Superior temporal gyrus (tissue), 1 donor: ENCODE measurements at regions not wholly inside any gene's neighbourhood (a gene's known extent, or its start where the extent isn't known, plus 50 kb on each side); places are given as distances from the start of the nearest gene placed in this dataset.

Source experiments
- DNase-seq: peaks from one replicate; pipeline ENCODE4 v3.0.0-alpha.2; 2016; ENCODE audit errors: extremely low spot score

DNA sequence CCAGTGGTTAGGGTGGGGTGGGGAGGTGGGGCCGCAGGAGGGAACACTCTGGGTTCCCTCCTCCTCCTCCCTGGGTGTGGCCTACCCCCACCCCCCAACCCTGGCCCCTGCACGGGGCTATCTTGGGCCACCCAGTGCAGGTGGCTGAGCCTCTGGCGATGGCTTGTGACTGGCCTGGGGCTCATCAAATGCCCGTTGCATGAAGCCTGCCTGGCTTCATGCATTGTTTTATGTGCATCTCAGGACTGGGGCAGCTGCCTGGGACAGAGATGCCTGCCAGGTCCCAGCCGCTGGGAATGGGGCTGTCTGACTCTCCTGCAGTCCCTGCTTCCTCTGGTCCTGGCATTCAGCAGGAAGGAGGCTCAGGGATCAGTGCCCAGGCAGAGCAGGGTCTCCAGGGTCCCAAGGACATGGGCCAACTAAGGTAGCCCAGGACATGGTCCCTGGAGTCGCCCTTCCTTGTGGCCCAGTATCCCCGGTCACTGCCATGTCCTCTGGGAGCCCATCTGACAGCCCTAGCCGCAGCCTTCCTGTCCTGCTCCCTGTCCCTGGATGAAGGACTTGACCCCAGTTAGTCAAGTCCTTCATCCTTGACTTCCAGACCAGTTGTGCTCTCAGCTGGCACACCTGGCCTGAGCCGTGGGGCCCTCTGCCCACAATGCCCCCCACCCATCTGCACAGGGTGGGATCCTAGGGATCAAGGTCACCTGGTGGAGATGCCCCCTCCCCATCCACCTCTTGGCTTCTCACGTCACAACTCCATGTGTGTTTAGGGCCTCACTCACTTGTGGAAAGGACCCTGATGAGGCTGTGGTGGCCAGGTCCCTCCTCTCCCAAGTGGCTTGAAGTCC lies 112.1 kb upstream of the FGF3 start:
- DNase-seq = no peak

- no peak for DNase-seq
These were observed 113.0 kb upstream of the FGF3 start for GRCh38 chr11:69931994-69932910.

GRCh38 chr11:69934861-69935494 lies 115.8 kb upstream of the FGF3 start:
- DNase-seq = no peak

GRCh38 chr11:69935941-69936505 lies 116.8 kb upstream of the FGF3 start:
- DNase-seq = no peak

GRCh38 chr11:69936771-69937170 lies 117.6 kb upstream of the FGF3 start:
- no peak for DNase-seq

DNA sequence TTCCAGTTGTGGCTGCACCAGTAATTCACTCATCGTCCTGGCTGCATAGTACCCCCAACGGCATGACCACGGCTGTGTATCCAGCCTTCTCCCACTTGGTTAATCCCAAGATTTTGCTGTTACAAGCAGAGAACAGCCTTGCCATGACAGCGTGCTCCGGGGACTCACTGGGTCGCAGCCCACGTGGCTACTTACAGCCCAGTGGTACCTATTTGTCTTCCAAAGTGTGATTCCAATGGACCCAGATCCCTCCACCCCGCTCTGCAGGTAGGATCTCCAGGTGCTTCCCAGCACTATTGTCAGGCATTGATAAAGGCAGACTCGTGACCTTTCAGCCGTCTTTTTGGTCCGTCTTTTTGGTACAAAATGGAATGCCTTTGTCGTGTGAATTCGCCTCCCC lies 119.0 kb upstream of the FGF3 start:
- DNase-seq = no peak

- DNase-seq = no peak
These were observed 120.5 kb upstream of the FGF3 start for GRCh38 chr11:69939551-69940245.

DNA sequence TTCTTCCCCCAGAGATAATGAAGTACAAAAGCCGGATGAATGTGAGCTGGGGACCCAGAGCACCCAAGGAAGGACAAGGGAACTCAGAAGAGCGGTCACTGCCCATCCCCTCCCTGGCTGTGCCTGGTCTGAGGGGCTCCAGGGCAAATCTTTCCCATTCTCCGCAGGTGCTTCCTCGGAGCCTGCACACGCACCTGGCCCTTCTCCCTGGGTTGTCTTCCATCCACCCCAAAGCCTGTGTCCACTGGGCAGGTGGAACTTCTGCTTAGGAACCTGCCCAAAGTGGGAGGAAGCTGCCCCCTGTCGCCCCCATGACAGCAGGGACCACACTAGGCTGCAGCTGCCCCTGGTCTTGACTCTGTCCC lies 121.0 kb upstream of the FGF3 start:
- DNase-seq = no peak

DNA sequence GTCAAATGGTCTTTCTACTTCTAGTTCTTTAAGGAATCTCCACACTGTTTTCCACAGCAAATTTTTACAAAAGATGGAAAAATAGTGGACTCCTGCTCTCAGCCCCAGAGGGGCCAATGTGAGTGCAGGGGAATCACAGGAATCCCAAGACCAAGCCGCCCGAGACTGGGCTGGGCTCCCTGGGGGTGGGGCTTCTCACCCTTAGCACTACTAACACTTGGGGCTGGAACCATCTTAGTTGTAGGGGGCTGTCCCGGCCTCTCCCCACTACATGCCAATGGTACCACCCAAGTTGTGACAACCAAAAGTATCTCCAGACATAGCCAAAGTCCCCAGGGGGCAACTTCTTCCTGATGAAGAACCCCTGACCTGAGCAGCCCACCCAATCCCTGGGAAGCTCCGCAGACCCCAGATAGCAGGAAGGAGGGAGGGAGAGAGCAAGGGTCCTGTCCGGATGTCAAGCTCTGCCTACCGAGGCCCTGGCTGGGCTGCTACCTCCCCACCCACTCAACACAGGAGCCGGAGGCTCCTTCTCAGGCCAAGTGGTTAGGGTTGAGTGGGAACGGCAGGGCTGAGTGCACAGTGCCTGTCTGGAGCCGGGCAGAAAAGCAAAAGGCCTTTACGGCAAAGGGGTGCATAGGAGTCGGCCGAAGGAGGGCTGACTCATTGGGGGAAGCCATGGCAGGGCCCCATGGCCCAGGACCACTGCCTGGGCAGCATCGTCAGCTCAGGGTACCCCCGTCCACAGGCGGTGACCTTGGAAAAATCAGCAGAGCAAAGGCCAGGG lies 122.5 kb upstream of the FGF3 start:
- no peak for DNase-seq

- DNase-seq = no peak
These were observed 123.2 kb upstream of the FGF3 start for GRCh38 chr11:69942333-69942820.

DNA sequence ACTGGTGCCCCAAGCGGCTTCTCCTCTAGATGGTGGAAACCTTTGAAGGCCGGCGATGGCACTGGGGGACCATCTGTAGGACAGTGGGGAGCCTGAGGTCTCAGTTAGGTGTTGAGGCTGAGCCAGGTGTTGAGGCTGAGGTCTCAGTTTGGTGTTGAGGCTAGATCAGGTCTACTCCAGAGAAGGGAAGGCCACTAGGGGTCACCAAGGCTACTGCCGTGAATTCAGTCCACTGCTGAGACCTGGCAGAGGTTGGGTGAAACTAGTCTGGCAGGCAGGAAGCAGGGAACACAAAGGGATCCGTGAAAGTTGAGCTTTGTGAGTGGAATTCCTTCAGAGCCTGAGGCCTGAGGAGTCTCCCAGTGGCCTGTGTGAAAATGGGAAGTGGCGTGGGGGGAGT lies 123.8 kb upstream of the FGF3 start:
- no peak for DNase-seq

DNA sequence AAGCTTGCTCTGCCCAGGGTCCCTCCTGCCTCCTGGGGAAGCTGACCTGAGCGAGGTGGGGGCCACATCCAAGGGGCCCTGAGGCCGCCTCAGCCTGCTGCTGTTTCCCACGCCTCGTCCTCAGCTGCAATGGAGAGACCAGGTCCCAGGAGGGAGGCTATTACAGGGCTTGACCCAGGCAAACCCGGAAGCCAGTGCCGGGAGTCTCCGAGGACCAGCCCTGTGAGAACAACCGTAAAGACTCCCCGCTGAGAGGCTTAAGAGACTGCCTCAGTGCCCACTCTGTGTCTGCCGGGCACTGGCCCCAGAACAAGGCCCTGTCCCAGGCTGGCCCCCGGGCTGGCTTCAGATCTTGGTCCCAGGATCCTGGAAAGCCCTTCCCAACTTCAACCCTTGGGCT lies 124.3 kb upstream of the FGF3 start:
- no peak for DNase-seq

DNA sequence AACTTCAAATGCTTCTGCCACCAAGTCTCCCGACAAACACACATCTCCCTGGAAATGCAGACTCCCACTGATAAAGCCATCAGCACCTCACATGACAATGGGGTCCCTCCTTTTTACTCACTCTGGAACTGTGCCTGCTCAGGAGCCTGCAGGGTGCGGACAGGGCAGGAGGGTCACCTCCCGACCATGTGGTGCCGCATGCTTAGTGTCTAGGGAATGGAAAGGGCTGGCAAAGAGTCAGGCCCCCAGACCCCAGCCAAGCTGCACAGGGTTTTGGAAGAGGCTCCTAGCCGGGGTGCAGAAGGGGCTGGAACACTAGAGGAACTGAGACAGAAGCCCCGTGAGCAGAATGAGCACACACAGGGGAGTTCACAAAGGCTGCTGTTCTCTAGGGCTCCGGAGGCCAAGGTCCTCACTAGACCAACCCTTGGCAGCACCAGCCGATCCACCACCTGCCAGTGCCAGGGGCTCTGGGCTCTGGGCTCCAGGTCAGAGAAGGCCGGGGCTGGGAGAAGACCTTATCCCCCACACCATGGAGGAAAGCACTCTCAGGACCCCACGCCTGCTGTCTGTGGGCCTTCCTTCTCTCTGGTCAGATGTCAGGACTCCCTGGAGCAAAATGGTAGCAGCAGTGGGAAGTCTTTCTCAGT lies 125.1 kb upstream of the FGF3 start:
- DNase-seq = no peak

GRCh38 chr11:69945157-69945556 lies 125.9 kb upstream of the FGF3 start:
- no peak for DNase-seq

DNA sequence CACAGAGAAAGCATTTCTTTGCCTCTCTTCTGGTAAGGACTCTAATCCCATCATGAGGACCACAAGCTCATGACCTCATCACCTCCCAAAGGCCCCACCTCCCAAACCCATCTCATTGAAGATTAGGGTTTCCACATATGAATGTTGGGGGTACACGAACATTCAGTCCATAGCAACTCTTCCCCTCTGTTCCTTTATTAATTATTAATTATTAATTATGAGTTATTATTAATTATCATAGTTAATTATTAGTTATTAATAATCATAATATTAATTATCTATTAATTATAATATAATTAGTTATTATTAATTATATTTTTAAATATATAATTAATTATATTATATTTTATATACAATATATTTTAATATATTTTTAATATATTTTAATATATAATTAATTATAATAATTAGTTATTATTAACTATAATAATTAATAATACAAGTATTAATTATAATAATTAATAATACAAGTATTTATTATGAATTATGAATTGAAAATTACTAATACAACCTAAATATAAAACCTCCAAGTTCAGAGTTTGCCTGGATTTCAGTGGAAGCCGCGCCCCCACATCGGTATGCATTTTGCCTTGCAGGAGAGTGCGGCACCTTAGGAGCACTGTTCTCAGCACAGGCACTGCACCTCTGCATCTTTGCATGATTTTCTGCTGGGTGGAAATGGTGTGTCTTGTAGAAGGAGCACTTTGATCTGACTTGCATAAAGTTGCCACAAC lies 128.0 kb upstream of the FGF3 start:
- no peak for DNase-seq

GRCh38 chr11:69947793-69948255 lies 128.6 kb upstream of the FGF3 start:
- DNase-seq = no peak

GRCh38 chr11:69948256-69949141 lies 129.3 kb upstream of the FGF3 start:
- no peak for DNase-seq

DNA sequence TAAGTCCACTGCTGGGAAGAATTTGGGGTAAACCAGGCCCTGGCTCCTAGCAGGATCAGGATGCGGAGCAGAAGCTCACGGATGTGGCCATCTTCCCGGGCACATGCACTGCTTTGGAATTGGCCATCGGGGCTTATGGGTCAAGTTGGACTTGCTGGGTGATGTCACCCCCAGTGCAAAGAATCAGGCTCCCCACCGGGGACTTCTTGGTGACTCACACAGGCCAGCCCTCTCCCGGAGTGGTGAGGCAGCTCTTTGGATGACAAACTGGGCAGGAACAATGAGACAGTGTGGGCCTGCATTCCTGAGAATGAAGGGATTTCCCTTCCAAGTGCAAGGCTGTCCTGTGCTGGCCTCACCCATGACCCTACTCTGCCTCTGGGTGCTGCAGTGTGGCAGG lies 128.8 kb upstream of the ANO1 start:
- no peak for DNase-seq
